Naive thymus-derived CD4-positive, alpha-beta T cell (primary cell): ENCODE measurements at regions not wholly inside any gene's neighbourhood (a gene's known extent, or its start where the extent isn't known, plus 50 kb on each side); places are given as distances from the start of the nearest gene placed in this dataset.

Experiments used
- ATAC-seq: fragments of 150-1000 bp; cut with Tn5 transposase; 2 replicates; pipeline ENCODE4 v1.10.0; 2021; ENCODE audit warnings: mild to moderate bottlenecking, moderate library complexity
- CTCF ChIA-PET: fragments of 350-600 bp; sonication (Branson Sonifier 250); formaldehyde crosslinking; loops from one replicate; lab custom pipeline; 2021; ENCODE audit warnings: antibody characterized with exemption; lab: Charles Lee
- POLR2A ChIA-PET: fragments of 350-600 bp; sonication (Branson Sonifier 250); formaldehyde crosslinking; loops from one replicate; lab custom pipeline; 2021; ENCODE audit warnings: antibody characterized with exemption, inconsistent platforms; lab: Charles Lee
- DNase-seq, 9 donors: peaks; one replicate each; pipeline versions ENCODE4 v3.0.0 to v3.0.0-alpha.2; 2020 to 2022; ENCODE audit warnings: mixed read lengths in 1 of 9
- H3K27ac ChIP-seq: one replicate; pipeline ENCODE4 v1.7.0; 2013; ENCODE audit warnings: mild to moderate bottlenecking, low read depth, low read length, moderate library complexity
- H3K27me3 ChIP-seq, 2 donors: one replicate each; pipeline ENCODE4 v1.7.0; 2013; ENCODE audit warnings: low read length in 2 of 2, mild to moderate bottlenecking in 2 of 2, moderate library complexity in 2 of 2; ENCODE audit not compliant: control insufficient read depth in 2 of 2, insufficient read depth in 2 of 2
- H3K36me3 ChIP-seq, 3 experiments: 1 replicate in 2 of 3; 2 replicates in 1 of 3; pipeline ENCODE4 v1.7.0; 2013; ENCODE audit warnings: low read length in 3 of 3, mild to moderate bottlenecking in 3 of 3, moderate library complexity in 1 of 3; ENCODE audit not compliant: insufficient read depth in 3 of 3, control insufficient read depth in 2 of 3
- H3K4me1 ChIP-seq, 2 donors: one replicate each; pipeline ENCODE4 v1.7.0; 2013; ENCODE audit warnings: low read length in 2 of 2, mild to moderate bottlenecking in 2 of 2, moderate library complexity in 1 of 2; ENCODE audit not compliant: control insufficient read depth in 2 of 2, insufficient read depth in 2 of 2
- H3K4me3 ChIP-seq: 2 replicates; pipeline ENCODE4 v1.7.0; 2013; ENCODE audit warnings: mild to moderate bottlenecking, low read length
- H3K9me3 ChIP-seq, 3 experiments: 1 replicate in 2 of 3; 2 replicates in 1 of 3; pipeline ENCODE4 v1.7.0; 2013; ENCODE audit warnings: low read length in 3 of 3; ENCODE audit not compliant: control insufficient read depth in 2 of 3
- H3K27ac Mint-ChIP-seq, 9 donors: one replicate each; pipeline ENCODE4 v1.8.0; 2020 to 2022; ENCODE audit warnings: mixed read lengths in 9 of 9, mild to moderate bottlenecking in 8 of 9, moderate library complexity in 5 of 9, inconsistent platforms in 2 of 9
- H3K27me3 Mint-ChIP-seq, 5 donors: one replicate each; pipeline ENCODE4 v1.8.0; 2021 to 2022; ENCODE audit warnings: mixed read lengths in 5 of 5, mild to moderate bottlenecking in 1 of 5
- H3K36me3 Mint-ChIP-seq, 5 donors: one replicate each; pipeline ENCODE4 v1.8.0; 2020 to 2022; ENCODE audit warnings: mixed read lengths in 5 of 5, mild to moderate bottlenecking in 3 of 5, inconsistent platforms in 1 of 5
- H3K4me1 Mint-ChIP-seq, 7 donors: one replicate each; pipeline ENCODE4 v1.8.0; 2020 to 2022; ENCODE audit warnings: mixed read lengths in 7 of 7, mild to moderate bottlenecking in 3 of 7, inconsistent platforms in 1 of 7
- H3K4me3 Mint-ChIP-seq, 10 donors: one replicate each; pipeline ENCODE4 v1.8.0; 2020 to 2022; ENCODE audit warnings: mild to moderate bottlenecking in 10 of 10, mixed read lengths in 10 of 10, moderate library complexity in 6 of 10, inconsistent platforms in 2 of 10
- H3K9me3 Mint-ChIP-seq, 11 donors: one replicate each; pipeline ENCODE4 v1.8.0; 2020 to 2022; ENCODE audit warnings: mixed read lengths in 11 of 11, mild to moderate bottlenecking in 4 of 11, inconsistent platforms in 1 of 11, moderate library complexity in 1 of 11
- intact Hi-C, 2 donors: fragments of 100-400 bp; cut with micrococcal nuclease; formaldehyde crosslinking; loops; one replicate each; pipeline ENCODE4 v1.15.1; 2023

DNA sequence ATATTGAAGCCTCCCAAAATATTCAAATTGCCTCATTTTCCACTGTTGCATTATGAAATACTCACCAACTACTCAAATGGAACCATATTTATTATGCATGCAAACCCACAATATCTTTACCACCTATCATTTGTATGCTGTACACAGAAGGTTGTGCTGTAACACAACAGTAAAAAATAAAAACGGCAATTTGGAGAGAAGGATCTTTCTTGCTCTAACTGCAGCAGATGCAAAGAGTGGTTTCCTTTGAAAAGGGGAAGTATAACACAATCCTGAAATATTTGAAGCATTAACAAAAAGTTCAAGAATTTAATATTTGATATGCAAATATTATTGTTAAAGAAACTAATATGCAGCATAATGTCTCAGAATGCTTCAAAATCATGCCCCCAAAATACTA is 244.5 kb upstream of the SUCLG2 start:
- no peaks in the 10 kb centered on the region for H3K36me3 Mint-ChIP-seq
- ChIA-PET POLR2A (no interaction called here), CTCF (no interaction called here)
- Histone ChIP-seq H3K4me1 (no peaks in the 10 kb centered on the region), H3K9me3 (no peaks in the 10 kb centered on the region), H3K36me3 (no peaks in the 10 kb centered on the region), H3K27me3 (no peaks in the 10 kb centered on the region), H3K27ac (no peak overlapping the region), H3K4me3 (no peak overlapping the region)
- ATAC-seq (no peak), DNase-seq (no peak)
- H3K4me1 Mint-ChIP-seq: peaks cover 0 to 7% (median 5%) of the 10 kb centered on the region in 7 donors
- intact Hi-C loops: no loop called here
- no peak overlapping the region for H3K27ac Mint-ChIP-seq
- H3K4me3 Mint-ChIP-seq: no peak overlapping the region
- H3K27me3 Mint-ChIP-seq: no peaks in the 10 kb centered on the region
- no peaks in the 10 kb centered on the region for H3K9me3 Mint-ChIP-seq

GRCh38 chr3:67897351-67898336 is 243.2 kb upstream of the SUCLG2 start:
- ATAC-seq (no peak), DNase-seq (no peak)
- no peak overlapping the region for H3K27ac ChIP-seq
- Mint-ChIP-seq H3K9me3 (no peaks in the 10 kb centered on the region), H3K4me3 (no peak overlapping the region), H3K27ac (no peak overlapping the region), H3K36me3 (no peaks in the 10 kb centered on the region), H3K4me1 (peaks cover 0 to 6% (median 5%) of the 10 kb centered on the region in 7 donors), H3K27me3 (no peaks in the 10 kb centered on the region)
- no peaks in the 10 kb centered on the region for H3K36me3 ChIP-seq
- no peaks in the 10 kb centered on the region for H3K9me3 ChIP-seq
- H3K27me3 ChIP-seq: no peaks in the 10 kb centered on the region
- POLR2A ChIA-PET: no interaction called here
- no peaks in the 10 kb centered on the region for H3K4me1 ChIP-seq
- intact Hi-C loops: no loop called here
- CTCF ChIA-PET: interaction anchor here (0.6 kb wide), 1 partner anchor 28 kb away, joined by 5 read pairs; no protein-coding TSS in a partner anchor
- no peak overlapping the region for H3K4me3 ChIP-seq

- Histone ChIP-seq H3K4me1 (no peaks in the 10 kb centered on the region), H3K27ac (no peak overlapping the region), H3K27me3 (no peaks in the 10 kb centered on the region), H3K9me3 (peaks cover 0 to 3% (median 0%) of the 10 kb centered on the region in 3 experiments), H3K36me3 (no peaks in the 10 kb centered on the region), H3K4me3 (no peak overlapping the region)
- DNase-seq (no peak), ATAC-seq (no peak)
- no peaks in the 10 kb centered on the region for H3K4me1 Mint-ChIP-seq
- ChIA-PET CTCF (interaction anchor here (0.6 kb wide), 1 partner anchor 782 kb away, joined by 3 read pairs; no protein-coding TSS in a partner anchor), POLR2A (no interaction called here)
- peaks cover 0 to 7% (median 0%) of the 10 kb centered on the region in 11 donors for H3K9me3 Mint-ChIP-seq
- intact Hi-C loops: no loop called here
- no peak overlapping the region for H3K4me3 Mint-ChIP-seq
- H3K27ac Mint-ChIP-seq: peak overlapping the region in 1 of 9 donors; percentile 4
- no peaks in the 10 kb centered on the region for H3K36me3 Mint-ChIP-seq
- H3K27me3 Mint-ChIP-seq: no peaks in the 10 kb centered on the region
These were observed 241.7 kb upstream of the SUCLG2 start for GRCh38 chr3:67896130-67896529.

GRCh38 chr3:67894510-67894909 is 240.1 kb upstream of the SUCLG2 start:
- H3K27ac ChIP-seq: no peak overlapping the region
- no peaks in the 10 kb centered on the region for H3K27me3 ChIP-seq
- no peak overlapping the region for H3K27ac Mint-ChIP-seq
- intact Hi-C loops: no loop called here
- peaks cover 0 to 10% (median 5%) of the 10 kb centered on the region in 5 donors for H3K36me3 Mint-ChIP-seq
- DNase-seq (no peak), ATAC-seq (no peak)
- CTCF ChIA-PET: no interaction called here
- no peaks in the 10 kb centered on the region for H3K4me1 ChIP-seq
- no peak overlapping the region for H3K4me3 Mint-ChIP-seq
- POLR2A ChIA-PET: no interaction called here
- H3K4me1 Mint-ChIP-seq: no peaks in the 10 kb centered on the region
- no peaks in the 10 kb centered on the region for H3K27me3 Mint-ChIP-seq
- peaks cover 0 to 8% (median 0%) of the 10 kb centered on the region in 3 experiments for H3K9me3 ChIP-seq
- no peak overlapping the region for H3K4me3 ChIP-seq
- H3K36me3 ChIP-seq: no peaks in the 10 kb centered on the region
- H3K9me3 Mint-ChIP-seq: peaks cover 5 to 23% (median 8%) of the 10 kb centered on the region in 11 donors

DNA sequence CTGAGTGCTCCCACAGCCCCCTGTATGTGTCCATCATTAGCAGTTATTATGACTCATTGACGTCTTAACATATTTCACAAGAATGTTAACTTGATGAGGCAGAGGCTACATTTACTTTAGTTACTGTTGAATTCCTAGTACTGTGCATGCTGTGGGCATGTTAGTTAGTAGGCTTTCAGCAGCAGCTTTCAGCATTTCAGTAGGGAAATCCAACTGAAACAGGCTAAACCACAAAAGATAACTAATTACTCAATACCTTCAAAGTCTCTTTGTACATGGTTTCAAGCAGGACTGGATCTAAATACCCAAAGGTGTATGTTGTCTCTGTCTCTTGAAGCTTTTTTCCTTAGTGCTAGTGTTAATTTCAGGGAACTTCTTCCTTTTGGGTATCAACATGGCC is 229.9 kb upstream of the SUCLG2 start:
- intact Hi-C loops: no loop called here
- DNase-seq: no peak
- no peak overlapping the region for H3K4me3 Mint-ChIP-seq
- Histone ChIP-seq H3K4me1 (no peaks in the 10 kb centered on the region), H3K4me3 (no peak overlapping the region), H3K27ac (no peak overlapping the region), H3K27me3 (no peaks in the 10 kb centered on the region), H3K9me3 (peaks cover 0 to 3% (median 0%) of the 10 kb centered on the region in 3 experiments), H3K36me3 (no peaks in the 10 kb centered on the region)
- CTCF ChIA-PET: no interaction called here
- H3K4me1 Mint-ChIP-seq: peaks cover 0 to 3% (median 0%) of the 10 kb centered on the region in 7 donors
- no peak for ATAC-seq
- H3K9me3 Mint-ChIP-seq: peaks cover 0 to 20% (median 7%) of the 10 kb centered on the region in 11 donors
- peaks cover 0 to 7% (median 0%) of the 10 kb centered on the region in 5 donors for H3K27me3 Mint-ChIP-seq
- H3K36me3 Mint-ChIP-seq: peaks cover 0 to 7% (median 0%) of the 10 kb centered on the region in 5 donors
- POLR2A ChIA-PET: no interaction called here
- no peak overlapping the region for H3K27ac Mint-ChIP-seq

- DNase-seq (no peak), ATAC-seq (no peak)
- H3K9me3 ChIP-seq: no peaks in the 10 kb centered on the region
- H3K27me3 ChIP-seq: no peaks in the 10 kb centered on the region
- Mint-ChIP-seq H3K27ac (no peak overlapping the region), H3K4me3 (no peak overlapping the region), H3K4me1 (peaks cover 0 to 3% (median 0%) of the 10 kb centered on the region in 7 donors), H3K27me3 (peaks cover 0 to 7% (median 0%) of the 10 kb centered on the region in 5 donors), H3K9me3 (peaks cover 0 to 14% (median 6%) of the 10 kb centered on the region in 11 donors), H3K36me3 (peaks cover 0 to 7% (median 0%) of the 10 kb centered on the region in 5 donors)
- no peaks in the 10 kb centered on the region for H3K36me3 ChIP-seq
- H3K4me1 ChIP-seq: no peaks in the 10 kb centered on the region
- ChIA-PET CTCF (no interaction called here), POLR2A (no interaction called here)
- intact Hi-C loops: no loop called here
- no peak overlapping the region for H3K4me3 ChIP-seq
- H3K27ac ChIP-seq: no peak overlapping the region
These were observed 229.4 kb upstream of the SUCLG2 start for GRCh38 chr3:67883766-67884165.
